Pulmonary artery endothelial cell (primary cell): ENCODE measurements at regions not wholly inside any gene's neighbourhood (a gene's known extent, or its start where the extent isn't known, plus 50 kb on each side); places are given as distances from the start of the nearest gene placed in this dataset.
A peak's percentile ranks its signal among the peaks of the same experiment; 100 is the strongest.
"Not testable (repeated sequence)": the region's sequence is repeated elsewhere in the genome, so short reads cannot be mapped to it uniquely, and the experiment has no call there.

ENCODE experiments used
- DNase-seq: peaks from one replicate; pipeline ENCODE4 v3.0.0-alpha.2; 2011; ENCODE audit warnings: low read depth, low spot score

DNA sequence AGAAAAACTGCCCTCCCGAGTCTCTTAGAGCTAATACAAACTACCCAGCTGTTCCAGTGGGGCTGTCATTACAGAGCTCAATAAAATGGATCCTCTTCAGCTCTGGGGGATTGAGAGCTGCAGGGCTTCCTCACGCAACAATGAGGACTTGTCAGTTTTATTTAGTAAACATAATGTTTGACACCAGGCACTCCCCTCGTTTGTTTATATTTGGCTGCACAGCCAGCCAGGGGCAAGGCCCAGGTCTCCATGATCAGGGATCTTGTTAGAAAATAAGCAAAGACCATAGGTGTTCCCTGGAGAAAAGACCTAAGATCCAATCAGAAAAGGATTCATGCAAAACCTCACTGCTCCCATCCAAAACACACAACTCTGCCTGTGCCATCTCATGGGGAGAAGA lies 158.2 kb downstream of the C1D start:
- DNase-seq = no peak

DNA sequence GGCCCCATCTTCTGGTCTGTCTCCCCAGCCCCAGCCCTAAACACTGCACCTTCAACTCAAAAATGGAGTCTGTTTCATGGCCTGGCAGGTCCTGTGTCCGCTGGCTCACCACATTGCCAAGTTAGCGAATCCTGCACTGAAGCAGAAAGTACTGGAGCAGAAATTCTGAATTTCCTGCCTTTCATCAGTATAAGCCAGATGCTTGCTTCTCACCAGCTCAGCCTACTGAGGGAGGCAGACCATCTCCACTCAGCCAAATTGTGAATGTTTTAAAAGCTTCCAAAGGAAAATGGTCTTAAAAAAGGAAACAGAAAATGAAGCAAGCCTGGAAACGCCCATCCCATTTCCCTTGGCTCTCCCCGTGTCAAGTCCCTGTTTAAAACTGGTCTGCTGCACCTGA lies 157.8 kb downstream of the C1D start:
- DNase-seq = no peak

DNA sequence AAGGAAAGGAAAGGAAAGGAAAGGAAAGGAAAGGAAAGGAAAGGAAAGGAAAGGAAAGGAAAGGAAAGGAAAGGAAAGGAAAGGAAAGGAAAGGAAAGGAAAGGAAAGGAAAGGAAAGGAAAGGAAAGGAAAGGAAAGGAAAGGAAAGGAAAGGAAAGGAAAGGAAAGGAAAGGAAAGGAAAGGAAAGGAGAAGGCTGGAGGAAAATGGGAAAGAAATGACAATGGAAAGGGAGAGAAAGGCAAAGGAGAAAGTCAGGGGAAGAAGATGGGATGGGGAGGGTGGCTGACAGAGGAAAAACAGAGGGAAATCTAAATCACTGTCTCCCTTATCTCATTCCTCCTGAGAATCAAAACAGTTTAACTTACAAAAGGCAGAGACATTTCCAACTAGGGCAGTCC lies 156.3 kb downstream of the C1D start:
- DNase-seq = not testable (repeated sequence)

DNA sequence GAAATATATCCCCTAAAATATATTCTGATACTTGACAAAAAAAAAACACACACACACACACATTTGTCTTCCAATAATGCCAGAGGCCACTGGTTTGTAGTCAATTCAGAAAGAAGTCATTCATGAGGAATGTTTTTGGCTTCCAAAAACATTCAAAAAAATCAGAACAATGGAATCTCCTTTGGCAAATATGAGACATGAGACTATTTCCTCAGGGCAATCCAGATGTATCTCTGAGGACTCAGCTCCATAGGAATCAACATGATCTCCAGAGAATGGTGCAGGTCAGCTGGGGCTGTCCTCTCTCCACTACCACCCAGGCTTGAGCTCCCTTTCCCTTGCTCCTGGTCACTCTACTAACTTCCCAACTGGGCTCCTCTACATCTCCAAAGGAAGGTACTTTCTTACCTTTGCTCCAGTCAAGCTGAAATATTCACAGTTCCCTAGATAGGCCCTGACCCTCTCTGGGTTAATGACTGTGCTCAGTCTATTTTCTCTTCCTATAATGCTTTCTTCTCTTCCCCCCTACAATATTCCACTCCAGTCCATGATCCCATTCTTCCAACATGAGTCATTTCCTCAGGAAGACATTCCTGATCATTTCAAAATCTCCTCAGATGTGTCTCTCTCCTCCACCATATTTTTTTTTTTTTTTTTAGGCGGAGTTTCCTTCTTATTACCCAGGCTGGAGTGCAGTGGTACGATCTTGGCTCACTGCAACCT lies 145.3 kb downstream of the C1D start:
- peak; percentile 91 for DNase-seq

DNA sequence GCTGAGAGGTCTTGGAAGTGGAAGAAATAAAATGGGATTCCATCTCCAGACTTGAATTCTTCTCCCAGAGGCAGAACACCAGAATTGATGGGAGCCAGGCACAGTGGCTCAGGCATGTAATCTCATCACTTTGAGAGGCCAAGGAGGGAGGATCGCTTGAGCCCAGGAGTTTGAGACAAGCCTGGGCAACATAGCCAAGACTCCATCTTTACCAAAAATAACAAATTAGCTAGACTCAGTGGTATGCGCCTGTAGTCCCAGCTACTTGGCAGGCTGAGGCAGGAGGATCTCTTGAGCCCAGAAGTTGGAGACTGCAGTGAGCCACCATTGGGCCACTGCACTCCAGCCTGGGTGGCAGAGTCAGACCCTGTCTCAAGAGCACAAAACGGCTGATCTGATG lies 144.3 kb downstream of the C1D start:
- DNase-seq = no peak

DNA sequence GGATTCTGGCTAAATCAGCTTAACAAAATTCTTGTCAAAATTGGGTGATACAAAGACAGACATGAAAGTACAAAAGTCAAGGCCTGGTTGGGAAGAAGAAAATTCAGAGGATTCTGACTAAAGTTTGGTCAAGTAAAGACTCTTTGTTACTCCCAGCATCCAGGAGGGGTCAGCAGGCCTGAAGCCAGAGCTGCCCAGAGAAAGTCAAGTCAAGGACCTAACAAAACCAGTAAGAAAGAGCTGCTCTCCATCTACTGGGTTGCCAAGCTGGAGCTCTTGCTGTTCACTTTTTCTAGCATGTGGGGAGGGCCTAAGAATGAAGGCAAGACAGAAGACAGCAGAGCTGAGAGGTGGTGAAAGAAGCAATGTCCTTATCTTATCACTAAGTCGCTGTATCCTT lies 143.3 kb downstream of the C1D start:
- DNase-seq = no peak

DNA sequence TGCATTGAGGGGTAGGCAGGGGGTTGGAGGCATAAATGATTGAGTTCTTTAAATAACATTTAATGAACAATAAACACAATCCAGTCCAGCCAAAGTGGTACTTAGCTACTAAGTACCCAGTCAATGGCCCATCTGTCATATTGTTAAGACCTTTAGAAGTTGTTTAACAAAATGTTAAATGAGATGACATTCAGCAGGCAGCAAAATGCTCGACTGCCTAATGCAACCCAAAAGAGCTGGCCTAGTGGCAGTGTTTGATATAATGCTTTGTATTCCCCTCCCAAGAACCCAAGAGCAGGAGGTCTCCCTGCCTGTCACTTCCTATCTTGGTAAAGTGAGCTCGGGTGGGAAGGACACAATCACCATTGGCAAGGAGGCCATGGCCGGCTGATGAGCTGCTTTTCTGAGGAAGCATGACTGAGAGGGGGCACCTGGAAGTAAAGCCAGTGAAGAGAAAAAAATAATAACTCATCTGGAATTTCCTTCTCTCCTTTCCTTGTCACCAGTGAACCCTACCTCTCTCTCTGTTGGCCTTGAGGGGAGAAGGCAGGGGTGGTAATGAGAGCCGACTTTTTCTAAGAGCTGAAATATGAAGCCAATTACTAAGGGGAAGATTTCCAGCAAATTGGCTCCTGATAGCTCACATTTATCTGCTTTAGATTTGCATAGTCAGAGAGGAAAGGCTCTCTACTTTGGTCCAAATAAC lies 140.6 kb downstream of the C1D start:
- DNase-seq = no peak

DNA sequence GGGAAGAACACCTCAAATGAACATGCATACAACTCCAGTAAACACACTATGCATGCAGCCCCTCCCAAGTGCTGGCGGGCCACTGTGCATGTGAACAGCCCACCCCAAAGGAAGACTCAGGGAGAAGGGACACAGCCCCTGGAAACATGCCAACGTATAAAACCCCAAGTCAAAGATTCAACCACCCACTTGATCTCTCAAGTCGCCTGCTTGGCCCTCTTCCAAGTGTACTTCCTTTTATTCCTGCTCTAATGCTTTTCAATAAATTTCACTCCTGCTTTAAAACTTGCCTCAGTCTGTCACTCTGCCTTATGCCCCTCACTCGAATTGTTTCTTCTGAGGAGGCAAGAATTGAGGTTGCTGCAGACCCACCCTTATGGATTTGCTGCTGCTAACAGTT lies 139.1 kb downstream of the C1D start:
- no peak for DNase-seq

DNA sequence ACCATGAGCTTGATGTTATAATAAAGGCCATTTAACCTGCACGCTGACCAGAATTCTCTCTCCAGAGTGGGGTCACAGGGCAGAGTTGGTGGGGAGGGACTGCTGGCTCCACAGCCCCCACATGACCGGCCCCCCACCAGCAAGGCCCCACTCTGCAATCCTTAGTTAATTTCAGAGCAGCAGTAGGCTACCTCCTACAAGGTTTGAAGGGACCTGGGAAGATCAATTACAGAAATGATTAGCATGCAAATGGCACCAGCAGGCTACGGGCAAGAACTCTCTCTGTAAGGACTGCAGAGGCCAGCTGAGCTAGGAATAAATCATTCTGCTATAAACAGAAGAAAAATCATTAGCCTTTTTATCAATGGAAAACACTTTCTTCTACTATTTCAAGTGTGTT lies 135.3 kb downstream of the C1D start:
- no peak for DNase-seq

DNA sequence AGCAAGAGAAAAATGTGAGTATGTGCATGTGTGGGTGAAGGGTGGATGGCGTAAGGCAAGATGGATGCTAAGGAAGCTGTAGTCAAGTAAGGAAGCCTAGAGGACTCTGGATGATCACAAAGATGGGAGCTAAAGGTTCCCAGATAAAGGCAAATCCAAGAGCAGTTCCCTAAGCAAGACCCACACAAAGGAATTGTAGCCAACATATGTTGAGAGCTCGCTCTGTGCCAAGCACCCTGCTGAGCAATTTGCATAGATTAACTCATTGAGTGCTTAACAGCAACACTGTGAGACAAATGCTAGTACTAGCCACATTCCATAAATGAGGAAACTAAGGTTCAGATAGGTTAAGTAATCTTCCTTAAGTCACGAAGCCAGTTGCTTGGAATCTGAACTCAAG lies 132.6 kb downstream of the C1D start:
- DNase-seq = no peak

DNA sequence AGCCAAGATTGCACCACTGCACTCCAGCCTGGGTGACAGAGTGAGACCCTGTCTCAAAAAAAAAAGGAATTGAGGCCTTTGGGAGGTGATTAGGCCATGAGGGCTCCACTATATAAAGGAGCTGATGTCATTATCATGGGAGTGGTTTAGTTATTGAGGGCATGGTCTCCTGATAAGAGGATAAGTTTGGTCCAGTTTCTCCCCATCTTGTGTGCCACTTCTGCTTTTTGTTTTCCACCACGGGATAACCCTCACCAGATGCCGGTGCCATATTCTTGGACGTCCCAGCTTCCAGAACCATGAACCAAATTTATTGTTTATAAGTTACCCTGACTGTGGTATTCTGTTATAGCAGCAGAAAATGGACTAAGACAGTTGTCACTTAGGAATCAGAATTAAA lies 125.8 kb downstream of the C1D start:
- DNase-seq = no peak

DNA sequence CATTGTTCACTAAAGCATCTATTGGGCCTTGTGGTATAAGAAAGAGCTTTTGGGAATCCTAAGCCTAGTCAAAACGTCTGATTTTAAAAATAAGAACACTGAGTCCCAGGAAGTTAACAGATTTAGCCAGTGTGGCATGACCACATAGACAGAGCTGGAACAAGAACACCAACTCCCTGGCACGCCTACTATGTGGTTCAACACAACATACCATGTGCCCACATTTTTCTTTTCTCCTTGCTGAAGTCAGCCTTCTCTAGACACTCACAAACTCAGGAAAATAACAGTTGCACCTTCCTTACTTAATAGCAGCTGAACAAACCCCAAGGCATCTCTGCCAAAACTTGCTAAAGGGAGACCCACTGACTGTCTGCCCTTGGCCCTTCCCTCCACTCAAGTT lies 124.8 kb downstream of the C1D start:
- no peak for DNase-seq

DNA sequence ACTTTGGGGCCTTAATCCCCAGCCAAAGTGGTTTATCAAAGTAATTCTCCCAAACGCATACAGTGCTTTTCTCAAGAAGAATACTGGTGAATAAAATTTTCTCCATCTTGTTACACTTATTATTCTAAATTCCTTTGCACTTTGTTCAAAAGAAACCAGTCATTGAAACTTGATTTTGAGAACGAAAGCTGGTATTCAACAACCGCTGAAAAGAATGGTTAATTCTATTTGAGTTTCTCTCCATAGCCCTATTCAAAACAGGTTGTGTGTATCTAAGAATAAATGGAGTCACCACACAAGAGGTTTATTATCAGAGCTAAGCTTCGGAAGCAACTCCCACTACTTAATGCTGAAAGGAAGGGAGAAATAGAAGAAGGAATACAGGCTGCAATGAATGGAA lies 117.7 kb downstream of the C1D start:
- no peak for DNase-seq

DNA sequence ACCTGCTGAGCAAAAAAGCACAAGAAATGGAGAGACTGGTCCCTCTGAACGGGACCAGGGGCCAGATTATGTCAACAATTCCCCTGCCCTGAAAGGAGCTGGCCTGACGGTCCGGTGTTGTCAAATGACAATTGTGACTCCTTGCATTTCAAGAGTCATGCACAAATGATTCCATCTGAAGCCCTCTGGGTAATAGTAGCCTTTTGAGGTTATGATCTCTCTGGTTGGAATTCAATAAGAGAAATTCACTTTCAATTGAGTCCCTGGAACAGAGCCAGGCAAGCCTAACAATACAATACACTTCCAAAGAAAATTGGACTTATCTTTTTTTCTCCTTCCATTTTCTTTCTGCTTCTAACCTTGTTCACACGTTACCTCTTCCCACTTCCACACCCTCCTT lies 116.9 kb downstream of the C1D start:
- peak; percentile 39 for DNase-seq

DNA sequence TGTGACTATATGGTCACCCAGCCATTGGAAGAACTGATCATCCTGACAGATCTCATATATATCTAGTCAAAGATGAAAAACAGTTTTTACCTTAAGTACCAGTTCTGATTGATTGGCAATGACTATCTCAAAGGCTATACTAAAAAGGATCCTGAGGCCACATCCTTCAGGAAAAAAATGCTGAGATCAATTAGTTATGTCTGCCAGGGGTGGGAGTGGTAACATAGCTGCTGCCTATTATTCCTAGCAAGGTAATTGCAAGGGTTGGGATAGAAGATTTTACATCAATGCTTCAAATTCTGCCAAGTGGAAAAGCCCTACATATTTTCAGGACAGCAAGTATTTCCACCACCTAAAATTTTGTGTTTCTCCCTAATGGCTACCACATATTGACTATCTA lies 114.7 kb downstream of the C1D start:
- DNase-seq = no peak

DNA sequence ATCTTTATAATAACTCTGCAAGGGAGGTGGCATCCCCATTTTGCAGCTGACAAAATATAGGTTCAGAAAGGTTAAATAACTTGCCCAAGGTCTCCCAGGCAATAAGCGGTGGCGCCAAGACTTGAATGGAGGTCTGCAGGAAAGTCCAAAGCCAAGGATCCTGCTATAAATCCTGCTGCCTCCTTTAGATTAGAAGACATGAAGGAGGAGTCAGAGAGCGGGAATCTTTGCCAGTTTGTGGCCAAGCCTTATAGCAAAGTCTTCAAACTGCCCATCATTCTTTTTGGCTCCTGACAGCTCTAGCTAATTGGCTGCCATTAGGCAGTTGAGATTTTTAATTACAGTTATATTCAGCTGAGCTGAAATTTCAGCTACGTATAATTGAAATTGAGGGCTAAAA lies 114.3 kb downstream of the C1D start:
- DNase-seq = no peak

DNA sequence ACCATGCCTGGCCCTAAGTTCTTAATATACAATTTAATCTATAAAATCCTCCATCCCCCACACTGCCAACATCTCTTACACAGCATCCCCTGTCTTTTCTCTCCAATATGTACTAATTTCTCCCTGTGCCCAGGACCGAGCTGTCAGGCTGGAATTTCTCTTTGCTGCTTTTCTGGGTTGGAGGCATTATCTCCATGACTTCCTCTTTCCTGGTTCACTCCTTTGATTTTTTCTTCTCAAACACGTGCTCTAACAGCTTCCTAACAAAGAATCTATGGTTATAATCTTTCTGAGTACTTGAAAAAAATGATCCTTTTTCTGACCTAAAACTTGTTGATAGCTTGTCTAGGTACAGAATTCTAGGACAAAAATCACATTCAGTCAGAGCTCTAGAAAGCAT lies 112.8 kb downstream of the C1D start:
- no peak for DNase-seq

DNA sequence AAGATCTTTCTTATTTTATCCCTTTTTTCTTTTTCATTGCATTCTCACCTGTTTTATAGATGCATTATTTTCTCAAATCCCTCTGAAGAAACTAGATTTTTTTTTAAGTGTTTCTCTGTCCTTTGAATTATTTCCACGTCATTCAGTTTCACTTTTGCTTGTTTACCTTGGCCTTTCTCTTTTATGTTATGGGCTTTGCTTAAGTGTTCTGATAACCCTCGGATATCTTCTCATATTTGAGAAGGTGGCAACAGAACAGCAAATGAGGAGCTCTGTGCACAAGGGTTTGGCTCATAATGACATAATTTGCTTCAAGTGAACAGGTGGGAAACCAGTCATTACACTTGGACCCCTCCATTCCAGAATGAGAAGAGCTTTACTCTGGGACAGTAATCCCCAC lies 111.9 kb downstream of the C1D start:
- no peak for DNase-seq

DNA sequence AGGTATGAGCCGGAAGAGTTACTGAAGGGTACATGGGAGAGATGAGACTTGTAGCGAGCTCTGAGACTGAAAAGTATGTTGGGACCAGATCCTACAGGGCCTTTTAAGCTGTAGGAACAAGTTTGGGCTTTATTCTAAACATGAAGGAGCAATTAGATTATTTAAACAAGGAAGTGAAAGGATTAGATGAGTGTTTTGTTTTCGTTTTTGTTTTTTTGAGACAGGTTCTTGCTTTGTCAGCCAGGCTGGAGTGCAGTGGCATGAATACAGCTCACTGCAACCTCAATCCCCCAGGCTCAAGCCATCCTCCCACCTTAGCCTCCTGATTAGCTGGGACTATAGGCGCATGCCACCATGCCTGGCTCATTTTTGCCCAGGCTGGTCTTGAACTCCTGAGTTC lies 110.7 kb downstream of the C1D start:
- no peak for DNase-seq

DNA sequence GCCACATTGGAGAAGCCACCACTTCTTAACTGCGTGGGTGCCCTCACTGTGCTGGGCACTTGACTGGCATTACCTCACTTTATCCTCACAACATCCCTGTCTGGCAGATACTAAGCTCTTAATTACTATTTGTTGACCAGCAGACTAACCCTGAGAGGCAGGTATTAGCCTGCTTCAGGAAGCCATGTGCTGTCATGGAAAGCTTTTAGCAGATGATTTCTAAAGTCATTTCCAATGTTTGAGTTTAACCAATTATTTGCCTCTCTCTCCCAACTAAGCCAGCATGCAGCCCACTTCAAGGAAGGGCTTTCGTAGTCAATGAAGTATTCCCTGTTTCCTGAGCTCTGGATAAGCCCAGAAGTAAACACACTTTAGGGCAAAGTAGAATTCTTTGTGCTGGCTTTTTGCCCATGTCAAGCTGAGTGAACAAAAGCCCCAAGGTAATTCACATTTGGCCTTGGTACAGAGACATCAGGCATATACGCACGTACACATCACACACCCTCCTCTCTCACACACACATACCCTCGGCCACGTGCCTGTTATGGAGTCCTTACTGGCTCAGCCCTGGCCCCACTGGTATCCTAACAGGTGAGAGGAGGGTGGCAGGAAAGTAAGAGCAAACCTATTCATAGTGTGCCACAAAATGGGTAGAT lies 108.6 kb downstream of the C1D start:
- DNase-seq = peak; percentile 54

DNA sequence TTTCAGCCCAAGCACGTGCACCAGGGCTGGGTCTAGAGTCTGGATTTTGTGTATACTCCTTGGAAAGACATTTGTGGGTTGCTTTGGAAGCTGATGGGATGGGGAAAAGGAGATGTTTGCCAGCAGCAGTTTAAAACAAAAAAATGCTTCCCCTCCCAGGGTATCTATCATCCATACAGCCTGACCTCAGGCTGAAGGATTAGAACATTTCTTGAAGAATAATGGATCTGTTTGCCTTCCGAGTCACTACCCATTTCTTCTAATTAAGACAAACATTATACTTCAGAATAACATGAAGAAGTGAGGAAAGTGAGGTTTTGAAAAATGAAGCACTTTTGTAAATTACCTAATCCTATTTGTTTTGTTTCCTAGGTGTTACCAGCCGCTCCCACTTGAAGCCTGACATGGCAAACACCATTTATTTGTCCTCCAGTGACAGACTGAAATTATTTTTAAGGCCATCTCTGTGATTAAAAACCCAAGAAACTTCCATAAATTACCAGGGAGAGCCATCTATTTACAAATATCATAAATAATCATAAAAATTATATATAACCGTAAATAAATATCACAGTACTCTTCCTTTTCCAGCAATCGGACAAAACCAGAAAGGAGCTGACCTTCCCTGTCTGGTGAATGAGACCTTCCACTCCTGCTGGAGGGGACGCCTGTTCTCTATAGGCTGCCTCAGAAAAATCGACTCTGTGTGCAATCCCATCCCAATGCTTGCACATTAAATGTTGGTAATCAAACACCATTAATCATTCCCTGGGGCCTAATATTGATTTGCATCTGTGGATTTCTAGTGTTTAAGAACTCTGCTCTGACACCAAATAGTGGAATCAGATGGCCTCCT lies 106.8 kb downstream of the C1D start:
- DNase-seq = no peak

DNA sequence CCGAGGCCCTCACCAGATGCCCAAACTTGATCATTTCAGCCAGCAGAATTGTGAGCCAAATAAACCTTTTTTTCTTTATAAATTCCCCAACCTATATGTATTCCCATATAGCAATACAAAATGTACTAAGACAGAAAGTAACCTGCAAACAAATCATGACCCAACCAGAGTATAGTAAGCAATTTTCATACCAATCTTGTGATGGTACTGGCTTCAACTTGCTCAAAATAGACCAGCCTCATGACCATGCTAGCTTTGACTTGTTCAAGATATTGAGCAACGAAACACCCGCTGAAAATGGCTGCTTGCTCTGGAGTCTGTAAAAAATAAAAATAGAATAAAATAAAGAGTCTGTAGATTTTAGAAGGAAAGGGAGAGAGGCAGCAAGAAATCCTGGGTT lies 97.6 kb downstream of the C1D start:
- no peak for DNase-seq
